Keratinocyte (primary cell): ENCODE measurements at regions not wholly inside any gene's neighbourhood (a gene's known extent, or its start where the extent isn't known, plus 50 kb on each side); places are given as distances from the start of the nearest gene placed in this dataset.

Experiments
- CTCF ChIP-seq, 3 experiments: IDR thresholded peaks in 1 of 3; conservative IDR thresholded peaks in 1 of 3; optimal IDR thresholded peaks in 1 of 3; 2 replicates in 2 of 3; 3 replicates in 1 of 3; pipeline versions ENCODE3 to v1.5.1; 2011; ENCODE audit warnings: low read length in 3 of 3, mild to moderate bottlenecking in 3 of 3, moderate library complexity in 2 of 3, control low read depth in 1 of 3, inconsistent platforms in 1 of 3; ENCODE audit not compliant: insufficient read depth in 2 of 3; ENCODE audit errors: extremely low read depth in 1 of 3
- EZH2 ChIP-seq: IDR thresholded peaks from one replicate; pipeline ENCODE4 v1.6.1; 2012; ENCODE audit warnings: inconsistent platforms, mild to moderate bottlenecking, low read length, moderate library complexity

GRCh38 chr13:26999499-26999898, 172.1 kb downstream of the USP12 start:
- TF ChIP-seq CTCF (optimal IDR thresholded peaks at IDR 0.05 in 1 of 3, IDR thresholded peaks at IDR 0.05 in 1 of 3, conservative IDR thresholded peaks at IDR 0.05 in 1 of 3; ENCODE audit: extremely low read depth in 1 of 3, insufficient read depth in 2 of 3, low read length in 3 of 3): no peak
- TF ChIP-seq EZH2: no peak
